ENCODE measurements at regions not wholly inside any gene's neighbourhood (a gene's known extent, or its start where the extent isn't known, plus 50 kb on each side); places are given as distances from the start of the nearest gene placed in this dataset.

DNA sequence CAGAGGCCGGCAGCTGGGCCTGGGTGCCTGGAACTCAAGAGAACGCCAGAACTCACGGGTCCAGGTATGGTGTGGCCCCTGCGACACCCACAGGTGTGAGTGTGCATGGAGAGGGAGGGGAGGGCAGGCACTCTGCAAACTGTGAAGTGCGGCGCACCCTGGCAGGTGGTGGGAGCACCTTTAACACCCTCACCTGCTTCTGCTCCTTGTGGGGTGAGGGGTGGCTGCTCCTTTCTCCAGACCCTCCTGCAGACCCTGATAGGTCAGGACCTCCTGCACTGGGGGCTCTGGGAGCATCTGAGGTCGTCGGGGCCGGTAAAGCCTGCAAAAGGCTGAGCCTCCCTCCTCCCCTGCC lies 324.7 kb upstream of the SFSWAP start:
- no peak for TF ChIP-seq POLR2A (IDR thresholded peaks at IDR 0.05)
- TF ChIP-seq, protein P1, sequence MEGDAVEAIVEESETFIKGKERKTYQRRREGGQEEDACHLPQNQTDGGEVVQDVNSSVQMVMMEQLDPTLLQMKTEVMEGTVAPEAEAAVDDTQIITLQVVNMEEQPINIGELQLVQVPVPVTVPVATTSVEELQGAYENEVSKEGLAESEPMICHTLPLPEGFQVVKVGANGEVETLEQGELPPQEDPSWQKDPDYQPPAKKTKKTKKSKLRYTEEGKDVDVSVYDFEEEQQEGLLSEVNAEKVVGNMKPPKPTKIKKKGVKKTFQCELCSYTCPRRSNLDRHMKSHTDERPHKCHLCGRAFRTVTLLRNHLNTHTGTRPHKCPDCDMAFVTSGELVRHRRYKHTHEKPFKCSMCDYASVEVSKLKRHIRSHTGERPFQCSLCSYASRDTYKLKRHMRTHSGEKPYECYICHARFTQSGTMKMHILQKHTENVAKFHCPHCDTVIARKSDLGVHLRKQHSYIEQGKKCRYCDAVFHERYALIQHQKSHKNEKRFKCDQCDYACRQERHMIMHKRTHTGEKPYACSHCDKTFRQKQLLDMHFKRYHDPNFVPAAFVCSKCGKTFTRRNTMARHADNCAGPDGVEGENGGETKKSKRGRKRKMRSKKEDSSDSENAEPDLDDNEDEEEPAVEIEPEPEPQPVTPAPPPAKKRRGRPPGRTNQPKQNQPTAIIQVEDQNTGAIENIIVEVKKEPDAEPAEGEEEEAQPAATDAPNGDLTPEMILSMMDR (IDR thresholded peaks at IDR 0.05) = no peak
